Skeletal muscle tissue (tissue), 3 donors: ENCODE measurements at regions not wholly inside any gene's neighbourhood (a gene's known extent, or its start where the extent isn't known, plus 50 kb on each side); places are given as distances from the start of the nearest gene placed in this dataset.
"Not testable (repeated sequence)": the region's sequence is repeated elsewhere in the genome, so short reads cannot be mapped to it uniquely, and the experiment has no call there.

ENCODE experiments used
- H3K27ac ChIP-seq: one replicate; pipeline ENCODE4 v1.7.0; 2013; ENCODE audit warnings: mild to moderate bottlenecking, low read depth, low read length, inconsistent platforms
- H3K27me3 ChIP-seq, 3 donors: one replicate each; pipeline ENCODE4 v1.7.0; 2013; ENCODE audit warnings: low read length in 3 of 3; ENCODE audit not compliant: control insufficient read depth in 3 of 3, insufficient read depth in 3 of 3
- H3K36me3 ChIP-seq, 3 donors: one replicate each; pipeline ENCODE4 v1.7.0; 2013; ENCODE audit warnings: low read length in 3 of 3; ENCODE audit not compliant: control insufficient read depth in 3 of 3, insufficient read depth in 3 of 3
- H3K4me1 ChIP-seq, 3 donors: one replicate each; pipeline ENCODE4 v1.7.0; 2013; ENCODE audit warnings: low read length in 3 of 3, mild to moderate bottlenecking in 3 of 3; ENCODE audit not compliant: control insufficient read depth in 3 of 3, insufficient read depth in 3 of 3
- H3K4me3 ChIP-seq, 3 donors: one replicate each; pipeline ENCODE4 v1.7.0; 2013; ENCODE audit warnings: low read length in 3 of 3
- H3K9ac ChIP-seq, 3 donors: one replicate each; pipeline ENCODE4 v1.7.0; 2013; ENCODE audit warnings: low read length in 3 of 3, mild to moderate bottlenecking in 3 of 3, moderate library complexity in 2 of 3, low read depth in 1 of 3
- H3K9me3 ChIP-seq, 3 donors: one replicate each; pipeline ENCODE4 v1.7.0; 2013; ENCODE audit warnings: low read length in 3 of 3; ENCODE audit not compliant: control insufficient read depth in 3 of 3
- donor health status: Osteomylitis.

DNA sequence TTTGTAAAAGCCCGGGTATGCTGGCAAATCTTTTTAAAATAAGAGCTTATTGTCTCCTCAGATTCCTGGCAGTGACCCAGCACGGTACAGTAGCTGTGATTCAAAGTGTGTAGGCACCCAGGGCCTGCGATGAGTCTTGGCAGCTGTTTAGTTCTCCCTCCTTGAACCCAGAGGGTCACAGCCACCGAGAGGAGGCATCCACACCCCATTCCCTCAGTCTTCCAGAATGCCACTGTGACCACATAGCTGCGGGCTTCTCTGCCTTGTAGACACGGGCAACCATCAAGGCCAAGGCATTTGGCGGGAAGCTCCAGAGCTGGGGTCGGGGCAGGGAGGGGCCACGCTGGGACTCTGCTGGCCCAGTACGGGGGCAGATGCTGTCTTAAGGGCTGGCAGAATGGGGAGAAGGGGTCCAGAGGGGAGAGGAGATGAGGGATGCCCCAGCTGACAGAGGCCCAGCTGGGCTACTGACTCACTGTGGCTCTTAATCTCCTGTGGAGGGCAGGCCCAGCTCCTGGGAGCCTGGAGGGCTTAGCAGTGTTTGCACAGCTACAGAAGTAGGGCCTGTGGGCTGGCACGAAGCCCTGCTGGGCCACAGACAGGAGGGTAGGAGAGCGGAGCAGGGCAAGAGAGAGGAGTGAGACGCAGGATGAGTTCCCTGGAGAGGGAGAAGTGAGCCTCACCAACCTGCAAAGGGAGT lies 68.8 kb upstream of the DLG1 start:
- Histone ChIP-seq H3K36me3 (no peaks in the 10 kb centered on the region), H3K27ac (no peak overlapping the region), H3K4me3 (no peak overlapping the region), H3K9ac (no peak overlapping the region), H3K4me1 (peaks cover 0 to 9% (median 4%) of the 10 kb centered on the region in 3 donors), H3K27me3 (peaks cover 0 to 3% (median 0%) of the 10 kb centered on the region in 3 donors), H3K9me3 (no peaks in the 10 kb centered on the region)

- H3K4me3 ChIP-seq, result no peak overlapping the region
- H3K36me3 ChIP-seq, result no peaks in the 10 kb centered on the region
- no peaks in the 10 kb centered on the region for H3K9me3 ChIP-seq
- no peak overlapping the region for H3K9ac ChIP-seq
- no peak overlapping the region for H3K27ac ChIP-seq
- peaks cover 0 to 9% (median 4%) of the 10 kb centered on the region in 3 donors for H3K4me1 ChIP-seq
- H3K27me3 ChIP-seq, result peaks cover 0 to 3% (median 0%) of the 10 kb centered on the region in 3 donors
Observed at GRCh38 chr3:197366301-197367044, 68.1 kb upstream of the DLG1 start.

DNA sequence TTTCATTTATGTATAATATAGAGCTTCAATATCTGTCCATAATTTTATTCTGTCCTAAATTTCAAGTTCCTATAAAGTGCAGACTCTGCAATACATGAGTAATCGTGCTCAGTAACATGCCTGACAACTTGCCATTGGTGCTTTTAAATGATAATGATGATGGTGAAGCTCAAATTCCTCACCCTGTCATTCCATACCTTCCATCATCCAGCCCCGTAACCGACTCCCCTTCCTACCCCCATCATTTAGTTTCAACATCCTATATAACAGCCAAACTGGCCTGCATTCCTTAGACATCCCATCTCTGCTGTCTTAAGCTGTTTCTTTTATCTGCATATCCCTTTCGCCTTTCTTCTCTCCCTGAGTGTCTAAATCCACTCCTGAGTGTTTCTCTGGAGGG lies 67.2 kb upstream of the DLG1 start:
- Histone ChIP-seq H3K9me3 (no peaks in the 10 kb centered on the region), H3K27me3 (peaks cover 0 to 1% (median 0%) of the 10 kb centered on the region in 3 donors), H3K4me3 (no peak overlapping the region), H3K27ac (no peak overlapping the region), H3K9ac (no peak overlapping the region), H3K36me3 (no peaks in the 10 kb centered on the region), H3K4me1 (peaks cover 0 to 9% (median 4%) of the 10 kb centered on the region in 3 donors)

DNA sequence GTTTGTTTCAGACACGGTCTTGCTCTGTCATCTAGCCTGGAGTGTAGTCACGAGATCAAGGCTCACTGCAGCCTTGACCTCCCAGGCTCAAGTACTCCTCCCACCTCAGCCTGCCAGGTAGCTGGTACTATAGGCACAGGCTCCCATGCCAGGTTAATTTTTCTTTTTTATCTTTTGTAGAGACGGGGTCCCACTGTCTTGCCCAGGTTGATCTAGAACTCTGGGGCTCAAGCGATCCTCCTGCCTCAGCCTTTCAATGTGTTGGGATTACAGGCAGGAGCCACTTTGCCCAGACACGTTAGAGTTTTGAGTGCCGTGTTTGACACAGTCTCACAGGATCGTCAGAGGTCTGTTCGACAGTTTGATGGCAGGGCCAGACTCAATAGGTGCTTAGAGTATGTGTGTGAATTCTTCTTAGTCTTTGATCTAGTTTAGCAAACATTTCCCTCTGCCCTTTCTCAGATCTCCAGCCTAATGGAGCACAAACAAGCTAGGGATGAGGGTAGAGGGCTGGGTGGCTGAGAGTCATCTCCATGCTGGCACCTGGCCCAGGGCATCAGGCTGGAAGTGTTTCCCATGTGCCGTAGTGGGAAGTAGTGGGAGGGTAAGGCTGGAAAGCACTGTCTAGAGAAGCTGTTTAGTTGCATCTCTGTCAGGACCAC lies 66.1 kb upstream of the DLG1 start:
- Histone ChIP-seq H3K4me1 (peaks cover 0 to 9% (median 4%) of the 10 kb centered on the region in 3 donors), H3K36me3 (no peaks in the 10 kb centered on the region), H3K4me3 (no peak overlapping the region), H3K27ac (no peak overlapping the region), H3K9me3 (no peaks in the 10 kb centered on the region), H3K9ac (no peak overlapping the region), H3K27me3 (no peaks in the 10 kb centered on the region)

- no peaks in the 10 kb centered on the region for H3K9me3 ChIP-seq
- H3K27me3 ChIP-seq, result no peaks in the 10 kb centered on the region
- H3K4me3 ChIP-seq, result no peak overlapping the region
- H3K27ac ChIP-seq, result no peak overlapping the region
- H3K4me1 ChIP-seq, result peaks cover 0 to 9% (median 4%) of the 10 kb centered on the region in 3 donors
- no peaks in the 10 kb centered on the region for H3K36me3 ChIP-seq
- H3K9ac ChIP-seq, result no peak overlapping the region
Observed at GRCh38 chr3:197363553-197364409, 65.4 kb upstream of the DLG1 start.

DNA sequence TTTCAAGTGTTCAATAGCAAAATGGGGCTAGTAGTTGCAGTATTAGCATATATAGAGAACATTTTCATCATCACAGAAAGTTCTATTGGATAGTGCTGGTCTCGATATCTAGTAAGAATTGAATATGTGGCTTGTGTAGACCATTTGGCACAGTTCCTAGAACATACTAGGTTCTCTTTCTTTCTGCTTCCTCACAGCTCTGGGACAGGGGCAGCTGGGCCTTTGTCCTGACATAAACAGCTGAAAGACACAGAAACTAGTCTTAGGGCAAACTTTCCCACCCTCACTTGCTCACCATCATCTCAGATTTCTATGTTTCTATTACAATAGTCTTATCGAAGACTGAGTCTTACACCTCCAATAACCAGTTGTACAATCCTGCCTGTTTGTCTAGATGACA lies 63.7 kb upstream of the DLG1 start:
- Histone ChIP-seq H3K4me1 (peaks cover 0 to 8% (median 4%) of the 10 kb centered on the region in 3 donors), H3K27me3 (no peaks in the 10 kb centered on the region), H3K36me3 (no peaks in the 10 kb centered on the region), H3K9me3 (no peaks in the 10 kb centered on the region), H3K27ac (no peak overlapping the region), H3K4me3 (no peak overlapping the region), H3K9ac (no peak overlapping the region)

DNA sequence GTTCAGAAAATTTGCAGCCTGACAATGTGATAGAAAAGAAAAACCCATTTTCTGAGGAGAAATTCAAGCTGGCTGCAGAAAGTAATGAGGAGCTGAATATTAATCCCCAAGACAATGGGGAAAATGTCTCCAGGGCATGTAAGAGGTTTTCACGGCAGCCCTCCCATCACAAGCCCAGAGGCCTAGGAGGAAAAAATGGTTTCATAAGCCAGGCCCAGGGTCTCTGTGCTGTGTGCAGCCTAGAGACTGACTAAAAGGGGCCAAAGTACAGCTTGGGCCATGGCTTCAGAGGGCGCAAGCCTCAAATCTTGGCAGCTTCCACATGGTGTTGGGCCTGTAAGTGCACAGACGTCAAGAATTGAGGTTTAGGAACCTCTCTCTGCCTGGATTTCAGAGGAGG lies 61.7 kb upstream of the DLG1 start:
- H3K9ac ChIP-seq, H3K27me3 ChIP-seq, H3K4me3 ChIP-seq, H3K9me3 ChIP-seq, H3K27ac ChIP-seq, H3K36me3 ChIP-seq: not testable (repeated sequence)
- H3K4me1 ChIP-seq, result peaks cover 8 to 19% (median 19%) of the 10 kb centered on the region in 3 donors

- H3K9me3 ChIP-seq, H3K4me3 ChIP-seq, H3K27ac ChIP-seq, H3K27me3 ChIP-seq, H3K9ac ChIP-seq, H3K36me3 ChIP-seq: not testable (repeated sequence)
- peaks cover 14 to 26% (median 25%) of the 10 kb centered on the region in 3 donors for H3K4me1 ChIP-seq
Observed at GRCh38 chr3:197359476-197359875, 61.1 kb upstream of the DLG1 start.

DNA sequence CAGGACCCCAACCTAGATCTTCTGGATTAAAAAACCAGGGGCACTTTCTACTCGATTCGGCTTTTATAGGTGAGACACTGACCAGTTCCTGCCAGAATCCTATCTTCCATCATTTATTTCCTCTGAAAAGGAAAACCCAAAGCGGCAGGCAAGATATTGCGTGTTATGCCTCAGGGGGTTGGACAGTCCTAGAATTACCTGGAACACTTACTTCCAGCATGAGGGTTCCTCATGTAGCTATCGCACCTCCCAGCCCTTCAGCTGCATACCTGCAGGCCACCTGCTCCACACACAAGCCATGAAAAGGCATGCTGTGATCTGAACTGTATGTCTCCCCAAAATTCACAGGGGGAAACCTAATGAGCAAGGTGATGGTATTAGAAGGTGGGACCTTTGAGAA lies 58.3 kb upstream of the DLG1 start:
- Histone ChIP-seq H3K4me3 (peak overlapping the region; percentile 33 to 73 (median 34)), H3K9ac (peak overlapping the region in 1 of 3 donors; percentile 51), H3K36me3 (no peaks in the 10 kb centered on the region), H3K27ac (no peak overlapping the region), H3K9me3 (no peaks in the 10 kb centered on the region), H3K4me1 (peaks cover 35 to 46% (median 45%) of the 10 kb centered on the region in 3 donors), H3K27me3 (no peaks in the 10 kb centered on the region)
